GM12872 (cell line): ENCODE measurements at regions not wholly inside any gene's neighbourhood (a gene's known extent, or its start where the extent isn't known, plus 50 kb on each side); places are given as distances from the start of the nearest gene placed in this dataset.

Experiments
- CTCF ChIP-seq: IDR thresholded peaks from 3 replicates; pipeline ENCODE4 v1.5.1; 2011; ENCODE audit warnings: low read depth, mild to moderate bottlenecking, low read length, moderate library complexity; ENCODE audit not compliant: insufficient read depth

GRCh38 chr5:117138523-117138922 is 563.9 kb upstream of the SEMA6A start:
- no peak for TF ChIP-seq CTCF

- TF ChIP-seq CTCF = no peak
These were observed 561.2 kb upstream of the SEMA6A start for GRCh38 chr5:117135851-117136250.

- no peak for TF ChIP-seq CTCF
These were observed 558.6 kb upstream of the SEMA6A start for GRCh38 chr5:117133198-117133597.

GRCh38 chr5:117131876-117132275 is 557.3 kb upstream of the SEMA6A start:
- TF ChIP-seq CTCF = no peak

GRCh38 chr5:117131048-117131679 is 556.5 kb upstream of the SEMA6A start:
- no peak for TF ChIP-seq CTCF

GRCh38 chr5:117118499-117118898 is 543.9 kb upstream of the SEMA6A start:
- TF ChIP-seq CTCF = no peak

- TF ChIP-seq CTCF = no peak
These were observed 535.9 kb upstream of the SEMA6A start for GRCh38 chr5:117110548-117110947.

GRCh38 chr5:117107859-117108258 is 533.2 kb upstream of the SEMA6A start:
- no peak for TF ChIP-seq CTCF
